ENCODE measurements at regions not wholly inside any gene's neighbourhood (a gene's known extent, or its start where the extent isn't known, plus 50 kb on each side); places are given as distances from the start of the nearest gene placed in this dataset.

DNA sequence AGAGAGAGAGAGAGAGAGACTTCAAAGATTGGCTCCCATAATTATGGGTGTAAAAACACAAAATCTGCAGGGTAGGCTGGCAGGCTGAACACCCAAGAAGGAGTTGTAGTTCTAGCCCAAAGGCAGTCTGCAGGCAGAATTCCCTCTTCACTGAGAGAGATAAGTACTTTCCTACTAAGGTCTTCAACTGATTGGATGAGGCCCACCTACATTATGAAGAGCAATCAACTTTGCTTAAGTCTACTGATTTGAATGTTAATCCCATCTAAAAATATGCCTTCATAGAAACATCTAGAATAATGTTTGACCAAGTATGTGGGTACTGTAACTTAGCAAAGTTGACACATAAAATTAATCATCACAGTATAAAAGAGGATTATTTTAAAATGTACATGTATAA lies 949.7 kb downstream of the HACE1 start:
- H3K9me3 ChIP-seq (ENCODE audit: insufficient read depth, low read length) = no peaks in the 10 kb centered on the region

DNA sequence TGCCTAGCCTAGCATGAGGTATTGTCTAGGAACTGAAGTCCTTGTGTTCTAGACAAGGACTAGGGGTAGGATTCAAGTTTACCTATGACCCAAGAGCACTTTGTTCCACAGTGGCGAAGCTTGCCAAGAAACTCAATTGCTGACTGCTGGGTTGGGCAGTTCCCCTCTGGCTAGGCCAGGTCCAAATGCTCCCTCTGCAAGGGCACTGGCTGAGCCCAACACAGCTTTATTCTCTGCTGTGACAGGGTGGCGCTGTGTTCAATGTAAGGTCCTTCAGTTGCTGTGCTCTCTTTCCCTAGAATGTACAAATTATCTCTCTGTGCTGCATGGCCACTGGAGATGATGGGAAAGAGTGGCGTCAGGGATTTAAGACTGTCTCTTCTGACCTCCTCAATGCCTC lies 950.8 kb downstream of the HACE1 start:
- H3K9me3 ChIP-seq (ENCODE audit: insufficient read depth, low read length) = no peaks in the 10 kb centered on the region
- H3K27me3 ChIP-seq (ENCODE audit: low read length) = no peaks in the 10 kb centered on the region
- no peaks in the 10 kb centered on the region for H3K9me2 ChIP-seq (replicated peaks; ENCODE audit: insufficient read depth, low read length)
- H4K20me1 ChIP-seq (ENCODE audit: low read depth, low read length) = no peaks in the 10 kb centered on the region
- no peaks in the 10 kb centered on the region for H3K36me3 ChIP-seq (ENCODE audit: low read length)
- no peak overlapping the region for H2AFZ ChIP-seq (ENCODE audit: low read depth, low read length, severe bottlenecking)
- H3K4me2 ChIP-seq (ENCODE audit: low read depth, low read length, poor library complexity, severe bottlenecking) = no peak overlapping the region
- H3F3A ChIP-seq (ENCODE audit: insufficient read depth) = no peaks in the 10 kb centered on the region
- no peaks in the 10 kb centered on the region for H3K79me2 ChIP-seq (ENCODE audit: insufficient read depth, low read length)
- no peak overlapping the region for H3K9ac ChIP-seq (ENCODE audit: low read length)
- no peak for TF ChIP-seq EZH2phosphoT487 (conservative IDR thresholded peaks at IDR 0.05; ENCODE audit: low read length)
- TF ChIP-seq, protein P1, sequence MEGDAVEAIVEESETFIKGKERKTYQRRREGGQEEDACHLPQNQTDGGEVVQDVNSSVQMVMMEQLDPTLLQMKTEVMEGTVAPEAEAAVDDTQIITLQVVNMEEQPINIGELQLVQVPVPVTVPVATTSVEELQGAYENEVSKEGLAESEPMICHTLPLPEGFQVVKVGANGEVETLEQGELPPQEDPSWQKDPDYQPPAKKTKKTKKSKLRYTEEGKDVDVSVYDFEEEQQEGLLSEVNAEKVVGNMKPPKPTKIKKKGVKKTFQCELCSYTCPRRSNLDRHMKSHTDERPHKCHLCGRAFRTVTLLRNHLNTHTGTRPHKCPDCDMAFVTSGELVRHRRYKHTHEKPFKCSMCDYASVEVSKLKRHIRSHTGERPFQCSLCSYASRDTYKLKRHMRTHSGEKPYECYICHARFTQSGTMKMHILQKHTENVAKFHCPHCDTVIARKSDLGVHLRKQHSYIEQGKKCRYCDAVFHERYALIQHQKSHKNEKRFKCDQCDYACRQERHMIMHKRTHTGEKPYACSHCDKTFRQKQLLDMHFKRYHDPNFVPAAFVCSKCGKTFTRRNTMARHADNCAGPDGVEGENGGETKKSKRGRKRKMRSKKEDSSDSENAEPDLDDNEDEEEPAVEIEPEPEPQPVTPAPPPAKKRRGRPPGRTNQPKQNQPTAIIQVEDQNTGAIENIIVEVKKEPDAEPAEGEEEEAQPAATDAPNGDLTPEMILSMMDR (IDR thresholded peaks at IDR 0.05; ENCODE audit: insufficient read depth, low read length, poor library complexity, severe bottlenecking) = no peak
- H3K4me3 ChIP-seq (ENCODE audit: insufficient read depth, low read length, poor library complexity, severe bottlenecking) = no peak overlapping the region
- H3K27ac ChIP-seq (ENCODE audit: low read depth, low read length) = no peak overlapping the region

More for the DNA sequence above, 949.7 kb downstream of the HACE1 start:
- no peak overlapping the region for H3K27ac ChIP-seq (ENCODE audit: low read depth, low read length)
- no peak overlapping the region for H3K9ac ChIP-seq (ENCODE audit: low read length)
- no peaks in the 10 kb centered on the region for H4K20me1 ChIP-seq (ENCODE audit: low read depth, low read length)
- H3F3A ChIP-seq (ENCODE audit: insufficient read depth) = no peaks in the 10 kb centered on the region
- no peak overlapping the region for H3K4me2 ChIP-seq (ENCODE audit: low read depth, low read length, poor library complexity, severe bottlenecking)
- no peak for TF ChIP-seq EZH2phosphoT487 (conservative IDR thresholded peaks at IDR 0.05; ENCODE audit: low read length)
- TF ChIP-seq, protein P1 (IDR thresholded peaks at IDR 0.05; ENCODE audit: insufficient read depth, low read length, poor library complexity, severe bottlenecking) = no peak
- H2AFZ ChIP-seq (ENCODE audit: low read depth, low read length, severe bottlenecking) = no peak overlapping the region
- no peaks in the 10 kb centered on the region for H3K36me3 ChIP-seq (ENCODE audit: low read length)
- no peaks in the 10 kb centered on the region for H3K9me2 ChIP-seq (replicated peaks; ENCODE audit: insufficient read depth, low read length)
- H3K4me3 ChIP-seq (ENCODE audit: insufficient read depth, low read length, poor library complexity, severe bottlenecking) = no peak overlapping the region
- no peaks in the 10 kb centered on the region for H3K27me3 ChIP-seq (ENCODE audit: low read length)
- no peaks in the 10 kb centered on the region for H3K79me2 ChIP-seq (ENCODE audit: insufficient read depth, low read length)

DNA sequence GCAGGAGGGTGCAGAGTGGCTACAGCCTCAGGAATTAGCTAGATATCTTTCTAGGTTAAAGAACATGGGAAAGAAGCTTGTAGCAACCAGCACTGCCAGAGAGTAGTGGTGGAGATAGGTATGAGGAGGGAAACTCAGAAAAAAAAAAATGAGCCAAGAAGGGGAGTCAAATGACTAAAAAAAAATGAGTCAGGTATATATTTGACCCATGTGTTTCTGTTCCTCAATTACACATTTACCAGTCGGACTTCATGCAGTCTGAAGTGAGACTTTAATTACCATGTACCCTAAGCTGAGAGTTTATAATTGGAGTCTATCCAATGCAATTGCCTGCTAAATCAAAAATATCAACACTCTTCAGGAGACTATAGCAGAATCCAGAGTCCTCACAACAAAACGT lies 964.6 kb downstream of the HACE1 start:
- Histone ChIP-seq H3F3A (ENCODE audit: insufficient read depth) (no peaks in the 10 kb centered on the region), H3K4me3 (ENCODE audit: insufficient read depth, low read length, poor library complexity, severe bottlenecking) (no peak overlapping the region), H3K9me3 (ENCODE audit: insufficient read depth, low read length) (no peaks in the 10 kb centered on the region), H3K4me2 (ENCODE audit: low read depth, low read length, poor library complexity, severe bottlenecking) (no peak overlapping the region), H3K9ac (ENCODE audit: low read length) (no peak overlapping the region), H3K36me3 (ENCODE audit: low read length) (no peaks in the 10 kb centered on the region), H3K27ac (ENCODE audit: low read depth, low read length) (no peak overlapping the region), H3K27me3 (ENCODE audit: low read length) (no peaks in the 10 kb centered on the region), H4K20me1 (ENCODE audit: low read depth, low read length) (no peaks in the 10 kb centered on the region), H3K9me2 (replicated peaks; ENCODE audit: insufficient read depth, low read length) (no peaks in the 10 kb centered on the region), H3K79me2 (ENCODE audit: insufficient read depth, low read length) (no peaks in the 10 kb centered on the region), H2AFZ (ENCODE audit: low read depth, low read length, severe bottlenecking) (no peak overlapping the region)
- TF ChIP-seq, protein P1 (IDR thresholded peaks at IDR 0.05; ENCODE audit: insufficient read depth, low read length, poor library complexity, severe bottlenecking) = no peak
- no peak for TF ChIP-seq EZH2phosphoT487 (conservative IDR thresholded peaks at IDR 0.05; ENCODE audit: low read length)
